GM10248 (cell line): ENCODE measurements at regions not wholly inside any gene's neighbourhood (a gene's known extent, or its start where the extent isn't known, plus 50 kb on each side); places are given as distances from the start of the nearest gene placed in this dataset.

Source experiments
- CTCF ChIA-PET: fragments of 300-600 bp; sonication (Branson Sonifier 250); formaldehyde crosslinking; extraction: SDS; loops from one replicate; lab custom pipeline; 2021; ENCODE audit warnings: antibody characterized with exemption; lab: Yijun Ruan, JAX
- POLR2A ChIA-PET: fragments of 350-650 bp; sonication (Branson Sonifier 250); formaldehyde crosslinking; extraction: SDS; loops from one replicate; lab custom pipeline; 2020; ENCODE audit warnings: antibody characterized with exemption; lab: Yijun Ruan, JAX
- DNase-seq: peaks from one replicate; pipeline ENCODE4 v3.0.0; 2012; ENCODE audit errors: extremely low spot score
- TF ChIP-seq, protein P1 (sequence below): IDR thresholded peaks from 2 replicates; pipeline ENCODE4 v1.5.1; 2012; ENCODE audit warnings: mild to moderate bottlenecking, low read depth; ENCODE audit errors: extremely low read depth, missing control alignments, control extremely low read depth

- no peak for DNase-seq
- POLR2A ChIA-PET = no interaction called here
- CTCF ChIA-PET = interaction anchor here (1.0 to 1.6 kb wide), 2 partner anchors 12 to 16 kb away, joined by 3 to 4 read pairs; no protein-coding TSS in a partner anchor
Observed at GRCh38 chr12:43097471-43097870, 454.5 kb downstream of the ADAMTS20 start.

DNA sequence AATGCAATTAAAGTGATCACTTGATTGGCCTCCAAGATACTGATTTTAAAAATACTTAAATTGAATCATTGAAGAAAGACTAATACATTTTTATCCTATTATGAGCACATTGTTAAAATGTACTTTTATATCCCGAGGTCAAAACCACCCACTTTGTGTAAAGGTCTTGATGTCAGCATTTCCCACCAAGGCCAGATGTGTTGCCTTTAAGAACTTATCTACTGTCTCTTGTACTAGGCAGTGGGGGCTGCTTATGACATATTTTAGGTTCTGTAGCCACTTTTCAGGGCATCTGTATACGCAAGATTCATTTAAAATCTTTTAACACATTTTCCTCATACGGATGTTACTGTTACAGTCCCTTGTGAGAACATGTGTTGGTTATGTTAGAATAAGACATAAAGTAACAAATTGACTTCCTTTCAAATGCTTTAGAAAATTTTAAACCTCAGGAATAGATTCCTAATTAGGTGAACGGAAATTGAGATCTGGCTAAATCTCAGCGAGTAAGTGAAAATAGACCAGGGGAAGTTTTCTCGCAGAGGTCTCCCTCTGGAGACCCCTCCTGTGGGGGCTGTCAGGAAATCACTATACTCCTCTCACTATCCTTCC lies 456.2 kb downstream of the ADAMTS20 start:
- POLR2A ChIA-PET = no interaction called here
- DNase-seq = no peak
- CTCF ChIA-PET = interaction anchor here (1.1 to 1.6 kb wide), 2 partner anchors 10 to 11 kb away, joined by 3 to 4 read pairs; no protein-coding TSS in a partner anchor
- TF ChIP-seq, protein P1, sequence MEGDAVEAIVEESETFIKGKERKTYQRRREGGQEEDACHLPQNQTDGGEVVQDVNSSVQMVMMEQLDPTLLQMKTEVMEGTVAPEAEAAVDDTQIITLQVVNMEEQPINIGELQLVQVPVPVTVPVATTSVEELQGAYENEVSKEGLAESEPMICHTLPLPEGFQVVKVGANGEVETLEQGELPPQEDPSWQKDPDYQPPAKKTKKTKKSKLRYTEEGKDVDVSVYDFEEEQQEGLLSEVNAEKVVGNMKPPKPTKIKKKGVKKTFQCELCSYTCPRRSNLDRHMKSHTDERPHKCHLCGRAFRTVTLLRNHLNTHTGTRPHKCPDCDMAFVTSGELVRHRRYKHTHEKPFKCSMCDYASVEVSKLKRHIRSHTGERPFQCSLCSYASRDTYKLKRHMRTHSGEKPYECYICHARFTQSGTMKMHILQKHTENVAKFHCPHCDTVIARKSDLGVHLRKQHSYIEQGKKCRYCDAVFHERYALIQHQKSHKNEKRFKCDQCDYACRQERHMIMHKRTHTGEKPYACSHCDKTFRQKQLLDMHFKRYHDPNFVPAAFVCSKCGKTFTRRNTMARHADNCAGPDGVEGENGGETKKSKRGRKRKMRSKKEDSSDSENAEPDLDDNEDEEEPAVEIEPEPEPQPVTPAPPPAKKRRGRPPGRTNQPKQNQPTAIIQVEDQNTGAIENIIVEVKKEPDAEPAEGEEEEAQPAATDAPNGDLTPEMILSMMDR = no peak

More at GRCh38 chr12:43097471-43097870, 454.5 kb downstream of the ADAMTS20 start:
- TF ChIP-seq, protein P1 = no peak

DNA sequence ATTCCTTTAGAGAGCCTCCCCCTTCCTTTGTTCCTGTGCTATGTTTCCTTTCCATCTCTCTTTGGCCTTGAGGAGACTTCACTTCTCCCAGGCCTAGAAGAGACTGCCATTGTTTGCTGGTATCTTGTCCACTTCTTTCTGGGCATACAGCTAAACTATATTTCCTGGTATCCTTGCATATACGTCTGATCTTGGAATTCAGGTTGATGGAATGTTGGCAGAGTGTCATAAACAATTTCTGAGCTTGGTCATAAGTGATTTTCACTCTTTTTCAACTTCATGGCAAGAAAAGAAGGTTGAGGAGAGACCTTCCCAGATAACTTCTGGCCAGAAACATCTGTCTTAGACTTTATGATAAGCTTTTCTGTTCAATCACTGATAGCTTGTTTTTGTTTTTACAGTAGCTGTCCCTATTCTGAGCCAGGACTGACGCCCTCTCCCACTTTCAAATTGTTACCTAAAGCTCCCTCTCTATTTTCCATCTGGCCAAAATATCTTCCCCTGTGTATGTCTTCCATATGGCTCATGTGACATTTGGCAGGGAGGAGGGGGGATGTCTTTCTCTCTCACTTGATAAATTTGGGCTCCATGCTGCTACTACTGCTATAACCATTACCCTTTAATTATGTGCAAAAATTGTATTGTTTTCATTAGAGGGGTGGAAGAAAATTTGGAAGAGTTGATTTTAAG lies 457.0 kb downstream of the ADAMTS20 start:
- no peak for DNase-seq
- TF ChIP-seq, protein P1 = no peak
- ChIA-PET CTCF (interaction anchor here (1.1 to 2.1 kb wide), 2 partner anchors 9 to 14 kb away, joined by 3 to 5 read pairs; no protein-coding TSS in a partner anchor), POLR2A (no interaction called here)

DNA sequence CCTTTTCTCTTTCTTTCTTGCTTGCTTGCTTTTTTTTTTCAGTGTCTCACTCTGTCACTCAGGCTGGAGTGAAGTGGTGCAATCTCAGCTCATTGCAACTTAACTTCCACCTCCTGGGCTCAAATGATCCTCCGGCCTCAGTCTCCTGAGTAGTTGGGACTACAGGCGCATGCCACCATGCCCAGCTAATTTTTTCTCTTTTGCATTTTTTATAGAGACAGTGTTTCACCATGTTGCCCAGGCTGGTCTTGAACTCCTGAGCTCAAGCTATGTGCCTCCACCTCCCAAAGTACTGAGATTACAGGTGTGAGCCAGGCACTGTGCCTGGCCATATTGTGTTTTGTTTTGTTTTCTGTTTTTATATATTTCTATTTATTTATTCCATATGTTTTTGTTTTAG lies 461.0 kb downstream of the ADAMTS20 start:
- no peak for DNase-seq
- TF ChIP-seq, protein P1 = no peak
- ChIA-PET POLR2A (no interaction called here), CTCF (interaction anchor here (1.2 to 1.4 kb wide), 2 partner anchors 13 to 16 kb away, joined by 3 to 4 read pairs; no protein-coding TSS in a partner anchor)

GRCh38 chr12:43087195-43088091 lies 464.6 kb downstream of the ADAMTS20 start:
- TF ChIP-seq, protein P1 = no peak
- ChIA-PET POLR2A (no interaction called here), CTCF (no interaction called here)

GRCh38 chr12:43079476-43079875 lies 472.5 kb downstream of the ADAMTS20 start:
- CTCF ChIA-PET = interaction anchor here (0.8 to 1.3 kb wide), 2 partner anchors 13 to 25 kb away, joined by 4 read pairs; no protein-coding TSS in a partner anchor
- no peak for DNase-seq

More at GRCh38 chr12:43087195-43088091, 464.6 kb downstream of the ADAMTS20 start:
- DNase-seq = no peak

More at GRCh38 chr12:43079476-43079875, 472.5 kb downstream of the ADAMTS20 start:
- POLR2A ChIA-PET = no interaction called here
- TF ChIP-seq, protein P1 = no peak
